HL-60 (cell line): ENCODE measurements at regions not wholly inside any gene's neighbourhood (a gene's known extent, or its start where the extent isn't known, plus 50 kb on each side); places are given as distances from the start of the nearest gene placed in this dataset.

Experiments used
- DNase-seq, 2 experiments: peaks; one replicate each; pipeline ENCODE4 v3.0.0-alpha.2; 2010 to 2020; ENCODE audit warnings: low read depth in 1 of 2, low spot score in 1 of 2
- H3K27ac ChIP-seq: fragments of 250-450 bp; sonication (Bioruptor Pico); replicated peaks from 2 replicates; pipeline ENCODE4 v1.5.1; 2020; ENCODE audit warnings: mild to moderate bottlenecking, moderate library complexity
- H3K27me3 ChIP-seq: fragments of 250-450 bp; sonication (Bioruptor Pico); 2 replicates; pipeline ENCODE4 v1.5.1; 2021; ENCODE audit warnings: mild to moderate bottlenecking, moderate library complexity; ENCODE audit not compliant: insufficient read depth, poor library complexity, severe bottlenecking
- H3K4me3 ChIP-seq: replicated peaks from 2 replicates; pipeline ENCODE4 v1.5.1; 2011; ENCODE audit warnings: mild to moderate bottlenecking, control low read depth, low read length; ENCODE audit not compliant: insufficient read depth
- CTCF ChIP-seq: IDR thresholded peaks from one replicate; pipeline ENCODE4 v1.5.1; 2011; ENCODE audit warnings: low read length, control low read depth, inconsistent platforms; ENCODE audit not compliant: insufficient read depth
- GABPA ChIP-seq: IDR thresholded peaks from 2 replicates; pipeline ENCODE4 v1.6.1; 2012; ENCODE audit warnings: low read depth
- POLR2AphosphoS5 ChIP-seq: IDR thresholded peaks from 2 replicates; pipeline ENCODE4 v1.6.1; 2012; ENCODE audit warnings: low read depth
- REST ChIP-seq: IDR thresholded peaks from 2 replicates; pipeline ENCODE4 v1.6.1; 2012; ENCODE audit warnings: low read depth; ENCODE audit not compliant: insufficient replicate concordance
- SPI1 ChIP-seq: IDR thresholded peaks from 2 replicates; pipeline ENCODE4 v1.6.1; 2012; ENCODE audit warnings: low read depth, mild to moderate bottlenecking, borderline replicate concordance

- DNase-seq: peak in 1 of 2 experiments; percentile 20
- TF ChIP-seq POLR2AphosphoS5 (no peak), GABPA (peak; percentile 79)
- Histone ChIP-seq H3K4me3 (no peak overlapping the region), H3K27ac (no peak overlapping the region), H3K27me3 (no peaks in the 10 kb centered on the region)
Observed at GRCh38 chr16:5560084-5560483, 462.5 kb upstream of the EEF2KMT start.

- TF ChIP-seq REST (no peak), GABPA (no peak), CTCF (no peak), POLR2AphosphoS5 (no peak), SPI1 (no peak)
- DNase-seq: no peak
- Histone ChIP-seq H3K27ac (no peak overlapping the region), H3K4me3 (no peak overlapping the region), H3K27me3 (no peaks in the 10 kb centered on the region)
Observed at GRCh38 chr16:5557966-5558365, 460.4 kb upstream of the EEF2KMT start.

- no peak for DNase-seq
Observed at GRCh38 chr16:5557448-5557847, 459.9 kb upstream of the EEF2KMT start.

More at GRCh38 chr16:5557448-5557847, 459.9 kb upstream of the EEF2KMT start:
- no peak overlapping the region for H3K4me3 ChIP-seq
- no peaks in the 10 kb centered on the region for H3K27me3 ChIP-seq
- TF ChIP-seq SPI1: no peak
- TF ChIP-seq REST: no peak
- no peak for TF ChIP-seq GABPA
- no peak for TF ChIP-seq CTCF
- no peak for TF ChIP-seq POLR2AphosphoS5
- no peak overlapping the region for H3K27ac ChIP-seq
